Activated naive CD4-positive, alpha-beta T cell treated with anti-CD3 and anti-CD28 coated beads, Interleukin-2, amount 50 U/mL, for 24 hours (primary cell): ENCODE measurements at regions not wholly inside any gene's neighbourhood (a gene's known extent, or its start where the extent isn't known, plus 50 kb on each side); places are given as distances from the start of the nearest gene placed in this dataset.
"Not testable (repeated sequence)": the region's sequence is repeated elsewhere in the genome, so short reads cannot be mapped to it uniquely, and the experiment has no call there.

ENCODE experiments used
- H3K27ac Mint-ChIP-seq: one replicate; pipeline ENCODE4 v1.8.0; 2021; ENCODE audit warnings: mild to moderate bottlenecking, mixed read lengths
- H3K27me3 Mint-ChIP-seq: one replicate; pipeline ENCODE4 v1.8.0; 2021; ENCODE audit warnings: mixed read lengths
- H3K36me3 Mint-ChIP-seq: one replicate; pipeline ENCODE4 v1.8.0; 2021; ENCODE audit warnings: mixed read lengths
- H3K4me1 Mint-ChIP-seq: one replicate; pipeline ENCODE4 v1.8.0; 2021; ENCODE audit warnings: mixed read lengths
- H3K4me3 Mint-ChIP-seq: one replicate; pipeline ENCODE4 v1.8.0; 2021; ENCODE audit warnings: mild to moderate bottlenecking, mixed read lengths
- H3K9me3 Mint-ChIP-seq: one replicate; pipeline ENCODE4 v1.8.0; 2021; ENCODE audit warnings: mixed read lengths

DNA sequence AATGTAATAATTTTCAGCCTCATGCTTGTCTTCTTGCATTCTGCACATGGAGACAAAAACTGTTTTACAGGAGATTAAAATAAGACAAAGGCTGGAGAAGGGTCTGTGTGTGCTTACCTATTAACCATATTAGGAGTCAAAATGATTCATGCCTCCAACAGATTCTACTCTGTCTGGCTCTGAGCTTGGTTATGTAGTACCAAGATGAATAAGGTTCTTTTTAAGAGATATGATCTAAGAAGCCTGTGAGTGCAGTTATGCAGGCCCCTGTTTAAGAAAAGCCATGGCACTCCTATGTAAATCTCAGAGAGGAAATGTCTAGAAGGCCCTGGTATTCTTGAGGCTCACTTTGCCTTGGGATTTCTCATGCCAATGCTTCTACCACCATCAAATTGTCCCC, 486.6 kb upstream of the CDH11 start:
- H3K4me3 Mint-ChIP-seq, result no peak overlapping the region
- H3K27me3 Mint-ChIP-seq, result no peaks in the 10 kb centered on the region
- H3K9me3 Mint-ChIP-seq, result peaks cover 12% of the 10 kb centered on the region
- no peak overlapping the region for H3K27ac Mint-ChIP-seq
- H3K36me3 Mint-ChIP-seq, result no peaks in the 10 kb centered on the region
- no peaks in the 10 kb centered on the region for H3K4me1 Mint-ChIP-seq

DNA sequence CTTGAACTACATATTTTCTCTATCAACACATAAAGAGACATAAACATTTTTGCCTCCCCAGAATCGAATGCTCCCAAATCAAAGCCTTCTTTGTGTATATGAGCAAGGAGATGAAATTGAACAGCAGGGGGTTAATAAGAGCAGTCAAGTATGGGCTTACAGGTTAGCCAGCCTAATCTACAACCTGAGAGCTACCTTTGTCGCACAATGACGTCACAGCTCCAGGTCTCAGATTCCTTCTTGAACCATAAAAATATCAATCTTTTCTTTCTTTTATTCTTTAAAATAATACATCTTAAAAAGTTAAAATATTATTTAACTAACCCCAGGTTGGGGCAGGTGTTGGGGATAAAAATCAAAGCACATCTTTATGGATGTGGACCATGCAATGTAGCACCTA, 482.9 kb upstream of the CDH11 start:
- H3K4me3 Mint-ChIP-seq, result no peak overlapping the region
- no peaks in the 10 kb centered on the region for H3K36me3 Mint-ChIP-seq
- H3K9me3 Mint-ChIP-seq, result peaks cover 12% of the 10 kb centered on the region
- no peak overlapping the region for H3K27ac Mint-ChIP-seq
- H3K27me3 Mint-ChIP-seq, result no peaks in the 10 kb centered on the region
- no peaks in the 10 kb centered on the region for H3K4me1 Mint-ChIP-seq

DNA sequence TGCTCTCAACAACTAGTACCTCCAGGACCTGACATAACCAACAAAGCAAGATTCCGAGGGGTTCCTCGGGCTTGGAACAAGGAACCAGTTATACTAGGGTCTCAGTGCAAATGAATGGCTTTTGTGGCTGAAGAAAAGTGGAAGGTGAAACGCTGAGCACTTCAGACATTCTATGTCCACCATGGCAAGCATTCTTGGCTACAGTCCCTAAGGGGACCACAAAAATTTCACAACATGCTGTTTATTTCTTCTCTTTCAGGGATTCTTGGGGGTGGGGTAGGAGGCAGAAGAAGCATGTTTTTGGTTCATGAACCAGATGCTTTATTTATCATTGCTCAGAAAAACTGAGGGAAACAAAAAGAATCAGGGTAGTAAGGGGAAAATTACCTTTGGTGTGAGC, 479.9 kb upstream of the CDH11 start:
- H3K27me3 Mint-ChIP-seq, result no peaks in the 10 kb centered on the region
- H3K36me3 Mint-ChIP-seq, result no peaks in the 10 kb centered on the region
- H3K4me3 Mint-ChIP-seq, result no peak overlapping the region
- H3K4me1 Mint-ChIP-seq, result no peaks in the 10 kb centered on the region
- no peak overlapping the region for H3K27ac Mint-ChIP-seq
- H3K9me3 Mint-ChIP-seq, result peaks cover 18% of the 10 kb centered on the region

DNA sequence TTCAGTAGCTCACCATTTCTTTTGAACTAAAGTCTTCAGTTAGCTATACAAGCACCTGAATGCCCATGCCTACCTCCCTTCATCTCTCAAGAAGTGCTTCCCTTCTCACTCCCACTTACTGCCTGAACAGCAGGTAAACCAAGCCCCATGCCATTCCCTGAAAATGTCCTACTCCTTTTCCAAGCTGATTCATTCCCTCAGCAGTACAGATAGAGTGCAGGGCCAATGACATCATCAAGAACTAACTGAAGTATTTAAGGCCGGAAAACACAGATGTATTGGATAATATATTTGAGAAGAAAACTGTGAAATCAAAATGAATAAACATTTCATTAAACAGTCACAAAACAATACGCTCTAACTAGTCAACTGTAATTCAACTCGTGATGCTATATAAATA, 478.8 kb upstream of the CDH11 start:
- no peak overlapping the region for H3K4me3 Mint-ChIP-seq
- no peaks in the 10 kb centered on the region for H3K36me3 Mint-ChIP-seq
- H3K27me3 Mint-ChIP-seq, result no peaks in the 10 kb centered on the region
- H3K4me1 Mint-ChIP-seq, result no peaks in the 10 kb centered on the region
- H3K9me3 Mint-ChIP-seq, result peaks cover 20% of the 10 kb centered on the region
- H3K27ac Mint-ChIP-seq, result no peak overlapping the region

DNA sequence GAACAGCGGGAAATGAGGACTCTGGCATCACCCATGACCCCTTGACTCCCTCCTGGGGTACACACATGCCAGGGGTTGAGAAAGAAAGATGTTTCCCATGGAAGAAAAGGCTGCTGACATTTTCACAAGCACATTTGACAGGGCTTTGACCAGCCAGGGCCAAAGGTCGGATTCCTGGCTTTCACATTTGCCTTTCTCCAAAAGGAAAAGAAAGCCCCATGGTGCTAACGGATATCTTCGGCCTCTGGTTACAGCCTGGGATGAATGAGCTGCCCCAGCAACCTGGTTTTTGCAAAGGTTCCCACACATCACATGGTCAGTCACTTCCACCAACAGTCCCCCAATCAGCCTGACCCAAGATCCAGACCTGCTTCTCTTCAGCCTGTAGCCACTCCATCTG, 478.2 kb upstream of the CDH11 start:
- no peaks in the 10 kb centered on the region for H3K4me1 Mint-ChIP-seq
- H3K9me3 Mint-ChIP-seq, result peaks cover 20% of the 10 kb centered on the region
- no peak overlapping the region for H3K27ac Mint-ChIP-seq
- no peak overlapping the region for H3K4me3 Mint-ChIP-seq
- H3K36me3 Mint-ChIP-seq, result no peaks in the 10 kb centered on the region
- H3K27me3 Mint-ChIP-seq, result no peaks in the 10 kb centered on the region

DNA sequence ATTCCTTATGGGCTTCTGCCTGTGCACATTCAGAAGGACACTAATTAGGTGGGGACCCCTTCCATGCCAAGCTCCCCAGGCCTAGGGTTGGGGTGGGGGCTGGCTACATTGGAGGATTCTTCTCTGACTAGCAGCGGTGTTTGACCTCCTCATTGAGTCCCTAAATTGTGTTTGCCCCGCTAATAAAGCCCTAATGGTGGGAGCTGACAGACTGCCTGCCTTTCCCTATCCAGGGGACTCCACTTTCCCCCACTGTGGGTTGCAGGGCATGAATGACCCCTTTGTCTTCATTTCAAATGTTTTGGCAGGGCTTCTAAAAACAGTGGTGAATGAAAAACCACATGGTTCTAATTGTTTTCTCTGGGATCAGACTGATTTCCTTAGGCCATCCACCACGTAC, 476.8 kb upstream of the CDH11 start:
- Mint-ChIP-seq H3K9me3 (peaks cover 10% of the 10 kb centered on the region), H3K36me3 (no peaks in the 10 kb centered on the region), H3K27ac (no peak overlapping the region), H3K4me1 (no peaks in the 10 kb centered on the region), H3K27me3 (no peaks in the 10 kb centered on the region), H3K4me3 (no peak overlapping the region)

DNA sequence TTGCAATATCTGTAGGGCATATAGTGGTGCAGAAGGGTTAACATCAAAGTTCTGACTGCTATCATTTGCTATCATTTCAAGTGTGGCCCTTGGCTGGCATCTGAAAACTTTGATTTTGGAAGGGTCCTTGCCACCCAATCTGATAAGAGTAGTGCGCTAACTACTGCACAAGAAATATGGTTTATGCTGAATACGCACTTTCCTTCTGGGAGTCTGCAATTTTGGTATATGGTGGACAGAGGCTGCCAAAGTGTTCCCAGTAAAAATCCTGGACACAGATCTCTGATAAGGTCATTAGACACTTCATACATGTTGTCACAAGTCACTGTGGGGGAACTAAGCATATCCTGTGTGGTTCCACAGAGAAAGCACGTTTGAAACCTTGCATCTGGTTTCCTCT, 461.6 kb upstream of the CDH11 start:
- peaks cover 5% of the 10 kb centered on the region for H3K9me3 Mint-ChIP-seq
- H3K4me3 Mint-ChIP-seq, result no peak overlapping the region
- no peaks in the 10 kb centered on the region for H3K27me3 Mint-ChIP-seq

DNA sequence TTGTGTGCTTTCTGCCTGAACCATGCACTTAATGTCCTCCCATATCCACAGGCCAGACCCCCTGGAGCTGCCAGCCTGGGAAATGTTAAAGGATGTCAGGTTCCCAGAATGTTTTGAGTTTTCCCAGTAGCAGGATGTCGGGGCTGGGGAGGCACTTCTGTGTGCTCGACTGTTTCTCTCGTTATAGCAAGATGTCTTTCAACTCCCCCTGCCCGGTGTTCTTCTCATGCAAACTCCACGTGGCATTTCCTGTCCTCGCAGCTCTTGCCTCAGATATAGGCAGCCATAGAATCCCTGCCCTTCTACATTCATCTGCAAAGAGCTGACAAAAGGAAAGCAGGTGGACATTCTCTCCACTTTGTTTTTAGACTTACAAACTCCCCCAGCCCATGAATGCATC, 457.2 kb upstream of the CDH11 start:
- no peaks in the 10 kb centered on the region for H3K9me3 Mint-ChIP-seq
- H3K36me3 Mint-ChIP-seq, result no peaks in the 10 kb centered on the region
- H3K4me3 Mint-ChIP-seq, result no peak overlapping the region
- H3K27ac Mint-ChIP-seq, result no peak overlapping the region
- H3K27me3 Mint-ChIP-seq, result no peaks in the 10 kb centered on the region
- no peaks in the 10 kb centered on the region for H3K4me1 Mint-ChIP-seq

More for the DNA sequence above, 461.6 kb upstream of the CDH11 start:
- H3K36me3 Mint-ChIP-seq, result no peaks in the 10 kb centered on the region
- no peaks in the 10 kb centered on the region for H3K4me1 Mint-ChIP-seq
- no peak overlapping the region for H3K27ac Mint-ChIP-seq

DNA sequence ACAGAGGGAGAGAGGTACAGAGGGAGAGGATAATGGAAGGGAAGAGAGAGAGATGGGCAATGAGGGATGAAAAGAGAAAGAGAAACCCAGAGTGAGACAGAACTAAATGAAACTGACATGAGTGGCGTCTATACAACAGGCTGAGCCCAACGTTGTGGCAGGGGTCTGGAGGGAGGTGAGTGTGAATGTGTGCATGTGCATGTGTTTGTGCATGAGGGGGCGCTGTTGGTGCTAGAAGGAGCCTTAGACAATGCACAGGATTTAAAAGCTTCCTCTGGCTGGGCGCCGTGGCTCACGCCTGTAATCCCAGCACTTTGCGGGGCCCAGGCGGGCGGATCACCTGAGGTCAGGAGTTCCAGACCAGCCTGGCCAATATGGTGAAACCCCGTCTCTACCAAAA, 454.8 kb upstream of the CDH11 start:
- H3K9me3 Mint-ChIP-seq, result no peaks in the 10 kb centered on the region
- no peaks in the 10 kb centered on the region for H3K4me1 Mint-ChIP-seq
- H3K36me3 Mint-ChIP-seq, result no peaks in the 10 kb centered on the region
- H3K4me3 Mint-ChIP-seq, result no peak overlapping the region
- H3K27ac Mint-ChIP-seq, result no peak overlapping the region
- no peaks in the 10 kb centered on the region for H3K27me3 Mint-ChIP-seq

DNA sequence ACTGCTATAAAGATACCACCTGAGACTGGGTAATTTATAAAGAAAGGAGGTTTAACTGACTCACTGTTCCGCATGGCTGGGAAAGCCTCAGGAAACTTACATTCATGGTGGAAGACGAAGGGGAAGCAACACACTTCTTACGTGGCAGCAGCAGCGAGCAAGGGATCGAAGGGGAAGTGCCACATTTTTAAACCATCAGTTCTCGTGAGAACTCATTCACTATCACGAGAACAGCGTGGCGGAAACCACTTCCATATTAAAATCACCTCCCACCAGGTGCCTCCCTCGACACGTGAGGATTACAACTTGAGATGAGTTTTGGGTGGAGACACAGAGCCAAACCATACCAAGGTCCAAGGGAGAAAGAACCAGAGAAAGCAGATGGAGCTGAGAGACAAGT, 454.3 kb upstream of the CDH11 start:
- Mint-ChIP-seq H3K4me1 (no peaks in the 10 kb centered on the region), H3K27ac (no peak overlapping the region), H3K4me3 (no peak overlapping the region), H3K27me3 (no peaks in the 10 kb centered on the region), H3K9me3 (peaks cover 2% of the 10 kb centered on the region), H3K36me3 (no peaks in the 10 kb centered on the region)

DNA sequence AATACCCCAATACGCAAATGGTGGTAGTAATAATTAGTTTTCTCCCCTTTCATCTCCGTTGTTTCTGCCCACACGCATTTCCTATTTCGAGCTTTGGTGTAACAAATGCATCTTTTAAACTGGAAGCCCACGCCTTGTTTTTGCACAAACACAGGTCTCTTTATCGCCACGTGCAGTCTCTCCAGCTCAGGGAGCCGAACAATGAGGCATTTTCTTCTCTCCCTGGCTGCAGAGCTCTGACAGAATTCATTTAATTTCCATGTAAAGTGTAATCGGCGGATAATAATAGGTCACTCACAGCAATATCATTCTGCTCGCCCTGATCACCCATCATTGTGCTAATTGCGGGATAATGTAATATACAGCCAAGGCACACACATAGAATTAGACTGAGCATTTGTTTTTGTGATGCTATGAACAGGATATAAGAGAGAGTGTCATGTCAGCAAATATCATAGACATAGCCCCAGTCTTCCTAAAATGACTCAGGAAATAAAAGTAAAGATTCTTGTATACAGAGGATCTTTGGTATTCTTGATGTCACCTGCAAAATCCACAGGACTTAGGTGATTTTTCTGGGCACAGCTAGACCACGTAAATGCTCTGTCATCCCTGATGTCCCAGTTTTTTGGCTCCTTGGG, 452.6 kb upstream of the CDH11 start:
- H3K4me1 Mint-ChIP-seq, result no peaks in the 10 kb centered on the region
- H3K27ac Mint-ChIP-seq, result no peak overlapping the region
- peaks cover 9% of the 10 kb centered on the region for H3K9me3 Mint-ChIP-seq
- no peaks in the 10 kb centered on the region for H3K36me3 Mint-ChIP-seq
- no peaks in the 10 kb centered on the region for H3K27me3 Mint-ChIP-seq
- H3K4me3 Mint-ChIP-seq, result no peak overlapping the region

DNA sequence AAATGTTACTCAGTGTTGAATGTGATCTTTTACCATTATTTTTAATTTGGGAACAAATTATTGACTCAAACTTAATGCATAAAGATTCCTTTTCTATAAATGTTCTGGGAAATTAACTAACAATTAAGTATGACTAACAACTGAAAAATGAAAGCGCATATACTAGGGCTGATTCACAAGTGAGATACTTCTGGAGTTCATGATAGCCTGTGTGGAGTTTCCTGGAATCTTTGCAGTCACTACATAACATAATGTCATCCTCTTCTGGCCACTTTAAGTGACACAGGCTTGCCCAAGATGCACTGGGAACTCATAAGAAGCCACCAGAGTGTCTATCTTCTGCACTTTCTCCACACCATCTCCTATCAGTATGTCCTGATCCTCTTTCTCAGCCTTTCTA, 450.3 kb upstream of the CDH11 start:
- no peak overlapping the region for H3K27ac Mint-ChIP-seq
- H3K9me3 Mint-ChIP-seq, result peaks cover 9% of the 10 kb centered on the region
- H3K4me1 Mint-ChIP-seq, result no peaks in the 10 kb centered on the region
- no peaks in the 10 kb centered on the region for H3K27me3 Mint-ChIP-seq
- H3K36me3 Mint-ChIP-seq, result no peaks in the 10 kb centered on the region
- H3K4me3 Mint-ChIP-seq, result no peak overlapping the region

DNA sequence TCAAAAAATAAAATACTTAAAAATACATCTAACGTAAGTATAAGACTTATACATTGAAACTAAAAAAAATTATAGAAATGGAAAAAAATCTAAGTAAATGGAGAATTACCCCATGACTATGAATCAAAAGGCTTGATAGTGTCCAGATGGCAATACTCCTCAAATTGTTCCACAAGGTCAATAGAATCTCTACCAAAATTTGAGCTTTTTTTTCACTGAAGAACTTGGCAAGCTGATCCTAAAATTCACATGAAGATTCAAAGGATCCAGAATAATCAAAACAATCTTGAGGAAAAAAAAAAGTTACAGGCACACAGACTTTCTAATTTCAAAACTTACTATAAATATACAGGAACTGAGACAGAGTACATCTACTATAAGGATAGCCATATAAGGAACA, 448.4 kb upstream of the CDH11 start:
- Mint-ChIP-seq H3K27me3 (no peaks in the 10 kb centered on the region), H3K36me3 (no peaks in the 10 kb centered on the region), H3K4me3 (no peak overlapping the region), H3K4me1 (no peaks in the 10 kb centered on the region), H3K27ac (no peak overlapping the region), H3K9me3 (peaks cover 9% of the 10 kb centered on the region)

DNA sequence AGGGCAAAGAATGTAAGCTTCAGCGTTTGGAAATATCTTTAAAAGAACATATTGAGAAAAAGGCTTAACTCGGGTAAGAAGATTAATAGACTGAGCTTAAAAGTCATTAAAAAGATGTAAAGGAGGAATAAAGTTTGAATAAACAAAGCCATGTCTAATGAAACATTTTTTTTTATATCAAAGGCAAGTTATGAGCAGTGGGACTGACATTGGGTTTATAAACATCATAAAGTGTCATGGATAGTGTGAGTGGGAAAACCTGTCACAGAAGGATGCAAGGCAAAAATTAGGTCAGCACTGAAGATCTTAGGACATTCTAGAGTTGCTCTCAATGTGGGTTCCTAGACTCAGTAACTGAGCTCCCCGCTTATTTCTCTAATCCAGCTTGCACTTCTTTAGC, 438.0 kb upstream of the CDH11 start:
- Mint-ChIP-seq H3K4me1 (no peaks in the 10 kb centered on the region), H3K27me3 (no peaks in the 10 kb centered on the region), H3K9me3 (peaks cover 7% of the 10 kb centered on the region), H3K36me3 (no peaks in the 10 kb centered on the region), H3K4me3 (no peak overlapping the region), H3K27ac (no peak overlapping the region)

DNA sequence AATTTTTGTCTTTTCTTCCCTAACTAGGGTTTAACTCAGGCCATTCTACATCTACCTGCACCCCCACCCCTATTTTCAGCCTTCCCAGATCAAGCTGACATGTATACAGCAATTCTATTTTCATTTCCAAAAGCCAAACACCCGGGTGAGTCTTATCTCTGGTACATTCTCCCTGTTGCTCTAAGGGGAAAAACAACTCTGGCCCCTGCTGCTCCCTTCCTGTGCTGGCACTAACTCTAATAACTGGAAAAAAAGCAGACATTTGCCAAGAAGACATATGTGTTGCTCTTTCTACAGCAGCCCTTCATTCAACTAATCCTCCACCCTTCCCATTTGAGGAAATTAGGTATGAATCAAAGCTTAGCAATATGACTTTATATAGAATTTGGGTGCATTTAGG, 427.8 kb upstream of the CDH11 start:
- not testable (repeated sequence) for H3K4me1 Mint-ChIP-seq, H3K27ac Mint-ChIP-seq, H3K27me3 Mint-ChIP-seq, H3K4me3 Mint-ChIP-seq, H3K36me3 Mint-ChIP-seq, H3K9me3 Mint-ChIP-seq

DNA sequence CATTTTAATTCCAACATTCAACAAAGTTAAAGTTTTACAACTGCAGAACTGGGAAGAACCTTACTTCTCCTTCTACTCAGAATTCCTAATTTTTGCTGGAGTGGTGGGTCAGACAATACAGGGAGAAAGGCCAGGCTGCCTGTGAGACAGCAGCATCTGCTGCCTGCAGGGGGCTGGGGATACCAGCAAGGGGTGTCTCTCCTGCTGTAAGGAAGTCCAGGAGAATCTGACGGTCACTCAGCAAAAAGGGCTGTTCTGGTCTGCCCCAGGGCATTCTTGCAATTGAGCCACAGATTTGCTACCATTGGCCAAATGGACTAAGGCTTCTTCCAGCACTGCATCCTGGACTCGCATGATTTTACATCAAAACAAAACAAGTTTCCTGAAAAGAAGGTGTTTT, 426.6 kb upstream of the CDH11 start:
- H3K9me3 Mint-ChIP-seq, result peaks cover 3% of the 10 kb centered on the region
- H3K4me3 Mint-ChIP-seq, result no peak overlapping the region
- H3K36me3 Mint-ChIP-seq, result no peaks in the 10 kb centered on the region
- H3K27me3 Mint-ChIP-seq, result peaks cover 1% of the 10 kb centered on the region
- no peak overlapping the region for H3K27ac Mint-ChIP-seq
- no peaks in the 10 kb centered on the region for H3K4me1 Mint-ChIP-seq

DNA sequence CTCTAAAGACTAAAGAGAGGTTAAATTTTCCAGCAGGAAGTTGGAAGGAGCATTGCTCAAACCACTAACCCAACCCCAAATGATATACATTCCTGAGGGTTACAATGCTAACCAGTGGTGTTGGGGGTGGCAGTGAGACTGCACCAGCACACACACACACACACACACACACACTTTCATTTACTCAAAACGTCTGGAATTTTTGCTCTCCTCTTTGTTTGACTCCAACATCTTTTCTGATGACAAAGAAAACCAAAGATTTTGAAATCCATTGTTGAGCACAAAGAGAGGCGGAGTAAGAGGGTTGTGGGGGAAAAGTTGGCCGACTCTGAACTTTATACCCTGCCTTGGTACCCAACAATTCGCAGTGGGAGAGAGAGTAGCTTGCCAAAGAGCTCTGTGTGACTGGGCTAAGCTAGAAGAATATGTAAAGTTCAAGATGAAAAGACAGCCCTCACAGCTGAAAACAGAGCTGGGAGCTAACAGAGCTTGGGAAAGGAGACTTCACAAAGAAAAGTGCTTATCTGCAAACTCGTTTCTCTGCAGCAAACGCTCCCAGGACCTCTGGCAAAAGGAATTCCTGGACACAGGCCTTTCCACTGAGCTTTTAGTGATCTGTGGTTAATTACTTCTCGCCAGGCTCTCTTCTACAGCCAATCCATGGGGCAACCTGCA, 426.0 kb upstream of the CDH11 start:
- Mint-ChIP-seq H3K4me1 (no peaks in the 10 kb centered on the region), H3K36me3 (no peaks in the 10 kb centered on the region), H3K4me3 (no peak overlapping the region), H3K27ac (no peak overlapping the region), H3K27me3 (peaks cover 1% of the 10 kb centered on the region), H3K9me3 (peaks cover 3% of the 10 kb centered on the region)
